Mesenchymal stem cell (in vitro differentiated cells and primary cell): ENCODE measurements at regions not wholly inside any gene's neighbourhood (a gene's known extent, or its start where the extent isn't known, plus 50 kb on each side); places are given as distances from the start of the nearest gene placed in this dataset.
"Not testable (repeated sequence)": the region's sequence is repeated elsewhere in the genome, so short reads cannot be mapped to it uniquely, and the experiment has no call there.

Experiments used
- DNase-seq: peaks from one replicate; pipeline ENCODE4 v3.0.0-alpha.2; 2013
- H2AFZ ChIP-seq: one replicate; pipeline ENCODE4 v1.6.1; 2013; ENCODE audit warnings: low read depth, mild to moderate bottlenecking, control low read depth, inconsistent platforms, low read length, moderate library complexity
- H2AK5ac ChIP-seq: 2 replicates; pipeline ENCODE4 v1.6.1; 2013; ENCODE audit warnings: low read length, moderate library complexity, mild to moderate bottlenecking, inconsistent platforms; ENCODE audit not compliant: severe bottlenecking
- H2BK120ac ChIP-seq: one replicate; pipeline ENCODE4 v1.6.1; 2013; ENCODE audit warnings: low read depth, mild to moderate bottlenecking, inconsistent platforms, low read length, moderate library complexity
- H2BK12ac ChIP-seq, 2 experiments: one replicate each; pipeline ENCODE4 v1.6.1; 2013; ENCODE audit warnings: inconsistent platforms in 2 of 2, low read length in 2 of 2, mild to moderate bottlenecking in 2 of 2, moderate library complexity in 2 of 2, control low read depth in 1 of 2
- H2BK15ac ChIP-seq: one replicate; pipeline ENCODE4 v1.6.1; 2013; ENCODE audit warnings: mild to moderate bottlenecking, low read depth, inconsistent platforms; ENCODE audit not compliant: poor library complexity, severe bottlenecking
- H2BK5ac ChIP-seq: 2 replicates; pipeline ENCODE4 v1.6.1; 2013; ENCODE audit warnings: low read depth, mild to moderate bottlenecking, low read length, control low read depth, inconsistent platforms; ENCODE audit not compliant: poor library complexity, severe bottlenecking
- H3K14ac ChIP-seq, 2 experiments: one replicate each; pipeline ENCODE4 v1.6.1; 2013; ENCODE audit warnings: inconsistent platforms in 2 of 2, low read length in 2 of 2, control low read depth in 1 of 2, mild to moderate bottlenecking in 1 of 2, moderate library complexity in 1 of 2
- H3K18ac ChIP-seq, 2 experiments: one replicate each; pipeline ENCODE4 v1.6.1; 2013; ENCODE audit warnings: inconsistent platforms in 2 of 2, low read length in 2 of 2, control low read depth in 1 of 2, low read depth in 1 of 2, mild to moderate bottlenecking in 1 of 2
- H3K23ac ChIP-seq, 2 experiments: one replicate each; pipeline ENCODE4 v1.6.1; 2013; ENCODE audit warnings: inconsistent platforms in 2 of 2, low read length in 2 of 2, mild to moderate bottlenecking in 2 of 2, moderate library complexity in 2 of 2, control low read depth in 1 of 2
- H3K27ac ChIP-seq: 2 replicates; pipeline ENCODE4 v1.5.1; 2013; ENCODE audit warnings: mild to moderate bottlenecking, moderate library complexity, low read length, control low read depth, inconsistent platforms; ENCODE audit not compliant: poor library complexity, severe bottlenecking
- H3K27me3 ChIP-seq, 2 experiments: 2 replicates each; pipeline versions ENCODE4 v1.6.1 to v1.7.0; 2013; ENCODE audit warnings: low read length in 2 of 2, mild to moderate bottlenecking in 2 of 2, moderate library complexity in 2 of 2, control low read depth in 1 of 2, inconsistent platforms in 1 of 2; ENCODE audit not compliant: control insufficient read depth in 1 of 2, insufficient read depth in 1 of 2
- H3K36me3 ChIP-seq, 2 experiments: 2 replicates each; pipeline versions ENCODE4 v1.6.1 to v1.7.0; 2013; ENCODE audit warnings: low read length in 2 of 2, control low read depth in 1 of 2, inconsistent platforms in 1 of 2, low read depth in 1 of 2, mild to moderate bottlenecking in 1 of 2; ENCODE audit not compliant: insufficient read depth in 2 of 2, control insufficient read depth in 1 of 2
- H3K4ac ChIP-seq, 2 experiments: one replicate each; pipeline ENCODE4 v1.6.1; 2013; ENCODE audit warnings: inconsistent platforms in 2 of 2, low read length in 2 of 2, mild to moderate bottlenecking in 2 of 2, moderate library complexity in 2 of 2, control low read depth in 1 of 2, low read depth in 1 of 2
- H3K4me1 ChIP-seq: 2 replicates; pipeline ENCODE4 v1.6.1; 2013; ENCODE audit warnings: low read depth, low read length, control low read depth; ENCODE audit not compliant: control insufficient read depth, insufficient read depth
- H3K4me2 ChIP-seq: 2 replicates; pipeline ENCODE4 v1.6.1; 2013; ENCODE audit warnings: low read length, mild to moderate bottlenecking, inconsistent platforms; ENCODE audit not compliant: poor library complexity, severe bottlenecking
- H3K4me3 ChIP-seq, 2 experiments: 2 replicates each; pipeline versions ENCODE4 v1.5.1 to v1.7.0; 2013; ENCODE audit warnings: low read length in 2 of 2, mild to moderate bottlenecking in 2 of 2, control low read depth in 1 of 2, low read depth in 1 of 2; ENCODE audit not compliant: insufficient read depth in 1 of 2
- H3K79me1 ChIP-seq: replicated peaks from 2 replicates; pipeline ENCODE4 v1.6.1; 2013; ENCODE audit warnings: mild to moderate bottlenecking, control low read depth, low read length, inconsistent platforms; ENCODE audit not compliant: poor library complexity, severe bottlenecking
- H3K9ac ChIP-seq: 2 replicates; pipeline ENCODE4 v1.7.0; 2013; ENCODE audit warnings: mild to moderate bottlenecking, low read length, moderate library complexity
- H3K9me3 ChIP-seq: 2 replicates; pipeline ENCODE4 v1.7.0; 2013; ENCODE audit warnings: mild to moderate bottlenecking, low read length; ENCODE audit not compliant: control insufficient read depth
- H4K8ac ChIP-seq: one replicate; pipeline ENCODE4 v1.6.1; 2013; ENCODE audit warnings: inconsistent platforms, mild to moderate bottlenecking, low read length, moderate library complexity
- H4K91ac ChIP-seq: one replicate; pipeline ENCODE4 v1.6.1; 2013; ENCODE audit warnings: mild to moderate bottlenecking, low read length, inconsistent platforms
- WGBS: methylation state at CpG from one replicate; pipeline ENCODE4 v1.1.7; 2013; ENCODE audit warnings: mixed read lengths; 5-methylcytosine and 5-hydroxymethylcytosine counted together

DNA sequence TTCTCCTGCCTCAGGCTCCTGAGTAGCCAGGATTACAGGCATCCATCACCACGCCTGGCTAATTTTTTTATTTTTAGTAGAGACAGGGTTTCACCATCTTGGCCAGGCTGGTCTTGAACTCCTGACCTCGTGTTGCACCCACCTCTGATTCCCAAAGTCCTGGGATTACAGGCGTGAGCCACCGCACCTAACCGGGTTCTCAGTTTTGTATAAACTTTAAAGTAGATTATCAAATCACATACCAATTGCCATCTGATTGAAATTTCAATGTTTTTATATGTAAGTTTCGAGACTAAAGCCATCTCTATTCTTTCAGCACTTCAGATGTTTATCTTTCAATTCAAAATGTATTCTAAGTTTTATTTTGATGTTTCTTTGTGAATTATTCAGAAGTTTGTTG, 110.1 kb downstream of the POTEH start:
- H2BK120ac ChIP-seq, H3K27ac ChIP-seq, H2AFZ ChIP-seq, H3K18ac ChIP-seq, H3K4me1 ChIP-seq, H2AK5ac ChIP-seq, H2BK12ac ChIP-seq, H4K91ac ChIP-seq, H4K8ac ChIP-seq, H2BK5ac ChIP-seq, H3K36me3 ChIP-seq, DNase-seq, H3K79me1 ChIP-seq, H3K4me3 ChIP-seq, H3K4ac ChIP-seq, H3K14ac ChIP-seq, H3K9me3 ChIP-seq, H3K27me3 ChIP-seq, H2BK15ac ChIP-seq, H3K9ac ChIP-seq, H3K23ac ChIP-seq, H3K4me2 ChIP-seq: not testable (repeated sequence)
- no CpG with 5 or more reads among the region's 6 CpGs for WGBS

- H3K4me2 ChIP-seq, H3K23ac ChIP-seq, DNase-seq, H3K36me3 ChIP-seq, H4K8ac ChIP-seq, H2BK120ac ChIP-seq, H2BK15ac ChIP-seq, H2AK5ac ChIP-seq, H3K79me1 ChIP-seq, H4K91ac ChIP-seq, H2BK12ac ChIP-seq, H3K27ac ChIP-seq, H3K27me3 ChIP-seq, H3K18ac ChIP-seq, H3K9ac ChIP-seq, H3K14ac ChIP-seq, H3K4ac ChIP-seq, H2AFZ ChIP-seq, H2BK5ac ChIP-seq, H3K4me3 ChIP-seq, H3K4me1 ChIP-seq, H3K9me3 ChIP-seq: not testable (repeated sequence)
- WGBS: no CpG with 5 or more reads among the region's 1 CpG
Observed at GRCh38 chr22:15811141-15811540, 121.3 kb downstream of the POTEH start.

DNA sequence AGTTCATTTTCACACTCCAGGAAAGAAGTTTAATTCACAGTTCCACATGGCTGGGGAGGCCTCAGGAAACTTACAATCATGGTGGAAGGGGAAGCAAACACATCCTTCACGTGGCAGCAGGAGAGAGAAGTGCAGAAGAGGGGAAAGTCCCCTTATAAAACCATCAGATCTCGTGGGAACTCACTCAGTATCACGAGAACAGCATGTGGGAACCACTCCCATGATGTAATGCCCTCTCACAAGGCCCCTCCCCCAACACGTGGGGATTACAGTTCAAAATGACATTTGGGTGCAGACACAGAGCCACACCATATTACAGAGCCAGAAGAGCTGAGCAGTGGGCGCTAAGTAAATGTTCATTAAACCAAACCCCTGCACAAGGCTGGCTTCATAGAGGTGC, 126.0 kb downstream of the POTEH start:
- H3K27me3 ChIP-seq, H3K4me1 ChIP-seq, H3K14ac ChIP-seq, H2BK120ac ChIP-seq, H3K23ac ChIP-seq, H3K9ac ChIP-seq, H3K4me2 ChIP-seq, DNase-seq, H3K27ac ChIP-seq, H3K9me3 ChIP-seq, H4K8ac ChIP-seq, H2AK5ac ChIP-seq, H4K91ac ChIP-seq, H3K18ac ChIP-seq, H2BK5ac ChIP-seq, H3K4me3 ChIP-seq, H3K36me3 ChIP-seq, H2BK12ac ChIP-seq, H3K79me1 ChIP-seq, H3K4ac ChIP-seq, H2BK15ac ChIP-seq, H2AFZ ChIP-seq: not testable (repeated sequence)
- no CpG with 5 or more reads among the region's 5 CpGs for WGBS

- H3K14ac ChIP-seq, H3K79me1 ChIP-seq, H4K91ac ChIP-seq, H2AK5ac ChIP-seq, H3K9me3 ChIP-seq, H3K36me3 ChIP-seq, H3K4me2 ChIP-seq, H3K9ac ChIP-seq, H2BK5ac ChIP-seq, H3K4me3 ChIP-seq, H3K27me3 ChIP-seq, H2BK120ac ChIP-seq, DNase-seq, H2AFZ ChIP-seq, H3K23ac ChIP-seq, H3K4me1 ChIP-seq, H3K27ac ChIP-seq, H4K8ac ChIP-seq, H3K18ac ChIP-seq, H2BK15ac ChIP-seq, H2BK12ac ChIP-seq, H3K4ac ChIP-seq: not testable (repeated sequence)
- no CpG with 5 or more reads among the region's 3 CpGs for WGBS
Observed at GRCh38 chr22:15816470-15816869, 126.6 kb downstream of the POTEH start.
